Upper lobe of left lung (tissue), 6 donors: ENCODE measurements at regions not wholly inside any gene's neighbourhood (a gene's known extent, or its start where the extent isn't known, plus 50 kb on each side); places are given as distances from the start of the nearest gene placed in this dataset.

ENCODE experiments used
- ATAC-seq, 2 donors: fragments of 200-7000 bp; cut with Tn5 transposase; one replicate each; pipeline ENCODE4 v1.9.1; 2022; ENCODE audit warnings: mild to moderate bottlenecking in 2 of 2, moderate library complexity in 2 of 2; ENCODE audit not compliant: low FRiP score in 2 of 2
- DNase-seq, 2 donors: peaks; one replicate each; pipeline ENCODE4 v3.0.0-alpha.2; 2019 to 2020
- H3K27ac ChIP-seq, 4 donors: fragments of 200-600 bp; sonication (generic); one replicate each; pipeline ENCODE4 v1.5.1; 2016 to 2019
- H3K27me3 ChIP-seq, 4 donors: fragments of 200-600 bp; sonication (generic); one replicate each; pipeline ENCODE4 v1.5.1; 2017 to 2019
- H3K36me3 ChIP-seq, 4 donors: fragments of 200-600 bp; sonication (generic); one replicate each; pipeline ENCODE4 v1.5.1; 2016 to 2019
- H3K4me1 ChIP-seq, 4 donors: fragments of 200-600 bp; sonication (generic); one replicate each; pipeline ENCODE4 v1.5.1; 2018 to 2019
- H3K4me3 ChIP-seq, 4 donors: fragments of 200-600 bp; sonication (generic); one replicate each; pipeline ENCODE4 v1.5.1; 2017 to 2019; ENCODE audit warnings: mild to moderate bottlenecking in 2 of 4, moderate library complexity in 1 of 4
- H3K9me3 ChIP-seq, 4 donors: fragments of 200-600 bp; sonication (generic); one replicate each; pipeline ENCODE4 v1.5.1; 2018 to 2019
- EP300 ChIP-seq, 4 donors: sonication (generic); formaldehyde crosslinking; IDR thresholded peaks; one replicate each; pipeline ENCODE4 v1.5.1; 2017; ENCODE audit warnings: antibody characterized with exemption in 4 of 4, control low read depth in 2 of 4
- POLR2A ChIP-seq, 4 donors: fragments of 450-650 bp; IDR thresholded peaks; one replicate each; pipeline ENCODE4 v1.5.1; 2016 to 2017; ENCODE audit warnings: antibody characterized with exemption in 4 of 4, mild to moderate bottlenecking in 2 of 4
- POLR2AphosphoS5 ChIP-seq, 2 donors: sonication (generic); formaldehyde crosslinking; IDR thresholded peaks; one replicate each; pipeline ENCODE4 v1.5.1; 2017; ENCODE audit warnings: antibody characterized with exemption in 2 of 2
- WGBS, 2 donors: methylation state at CpG; one replicate each; pipeline ENCODE4 v1.1.5; 2017 to 2018; 5-methylcytosine and 5-hydroxymethylcytosine counted together
- TF ChIP-seq, protein P1 (sequence below), 6 experiments: fragments of 450-650 bp in 4 of 6; fragments of 200-600 bp in 2 of 6; sonication (generic) in 2 of 6; IDR thresholded peaks; one replicate each; pipeline ENCODE4 v1.5.1; 2016 to 2019; ENCODE audit warnings: antibody characterized with exemption in 6 of 6
- donor health status: DM: no; HTN: no; CAD: no; lungs with moderate emphysema.
- donor health status: DM: no; HTN: yes; CAD: no; lungs with severe emphysema.

- Histone ChIP-seq H3K4me1 (peaks cover 0 to 9% (median 2%) of the 10 kb centered on the region in 4 donors), H3K4me3 (no peak overlapping the region), H3K9me3 (no peaks in the 10 kb centered on the region), H3K36me3 (no peaks in the 10 kb centered on the region), H3K27ac (no peak overlapping the region), H3K27me3 (no peaks in the 10 kb centered on the region)
- ATAC-seq: no peak
- WGBS, 2 donors: 32 to 45% methylated on average over 3 of the region's 3 CpGs
- no peak for DNase-seq
- TF ChIP-seq POLR2A (IDR thresholded peaks at IDR 0.05) (no peak), EP300 (IDR thresholded peaks at IDR 0.05) (no peak), POLR2AphosphoS5 (IDR thresholded peaks at IDR 0.05) (no peak)
- TF ChIP-seq, protein P1, sequence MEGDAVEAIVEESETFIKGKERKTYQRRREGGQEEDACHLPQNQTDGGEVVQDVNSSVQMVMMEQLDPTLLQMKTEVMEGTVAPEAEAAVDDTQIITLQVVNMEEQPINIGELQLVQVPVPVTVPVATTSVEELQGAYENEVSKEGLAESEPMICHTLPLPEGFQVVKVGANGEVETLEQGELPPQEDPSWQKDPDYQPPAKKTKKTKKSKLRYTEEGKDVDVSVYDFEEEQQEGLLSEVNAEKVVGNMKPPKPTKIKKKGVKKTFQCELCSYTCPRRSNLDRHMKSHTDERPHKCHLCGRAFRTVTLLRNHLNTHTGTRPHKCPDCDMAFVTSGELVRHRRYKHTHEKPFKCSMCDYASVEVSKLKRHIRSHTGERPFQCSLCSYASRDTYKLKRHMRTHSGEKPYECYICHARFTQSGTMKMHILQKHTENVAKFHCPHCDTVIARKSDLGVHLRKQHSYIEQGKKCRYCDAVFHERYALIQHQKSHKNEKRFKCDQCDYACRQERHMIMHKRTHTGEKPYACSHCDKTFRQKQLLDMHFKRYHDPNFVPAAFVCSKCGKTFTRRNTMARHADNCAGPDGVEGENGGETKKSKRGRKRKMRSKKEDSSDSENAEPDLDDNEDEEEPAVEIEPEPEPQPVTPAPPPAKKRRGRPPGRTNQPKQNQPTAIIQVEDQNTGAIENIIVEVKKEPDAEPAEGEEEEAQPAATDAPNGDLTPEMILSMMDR (IDR thresholded peaks at IDR 0.05): no peak
Observed at GRCh38 chr13:86020351-86021002, 221.3 kb upstream of the SLITRK6 start.

DNA sequence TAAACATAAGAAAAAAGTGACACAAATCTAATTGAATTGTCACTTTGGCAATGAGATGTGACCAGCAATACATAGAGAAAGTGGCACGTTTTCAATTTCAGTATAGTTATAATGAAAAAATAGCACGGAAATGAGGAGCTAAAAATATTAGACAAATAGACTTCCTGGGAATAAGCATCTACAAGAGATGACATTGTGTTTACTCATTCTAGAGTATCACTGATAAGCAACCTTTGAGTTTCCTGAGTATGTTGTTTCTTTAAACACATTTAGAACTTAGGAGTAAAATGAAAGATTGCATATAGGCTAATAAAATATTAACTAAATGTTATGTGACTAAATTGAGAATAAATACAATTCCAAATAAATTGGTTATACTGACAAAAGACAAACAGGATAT is 207.1 kb upstream of the SLITRK6 start:
- H3K27ac ChIP-seq: no peak overlapping the region
- H3K4me1 ChIP-seq: no peaks in the 10 kb centered on the region
- H3K36me3 ChIP-seq: no peaks in the 10 kb centered on the region
- no peak for DNase-seq
- TF ChIP-seq POLR2A (IDR thresholded peaks at IDR 0.05) (no peak), POLR2AphosphoS5 (IDR thresholded peaks at IDR 0.05) (no peak), EP300 (IDR thresholded peaks at IDR 0.05) (no peak)
- TF ChIP-seq, protein P1 (IDR thresholded peaks at IDR 0.05): no peak
- no peak overlapping the region for H3K4me3 ChIP-seq
- 23 to 24% methylated on average over 2 of the region's 2 CpGs for WGBS, 2 donors
- no peaks in the 10 kb centered on the region for H3K27me3 ChIP-seq
- no peaks in the 10 kb centered on the region for H3K9me3 ChIP-seq
- no peak for ATAC-seq

- Histone ChIP-seq H3K36me3 (no peaks in the 10 kb centered on the region), H3K4me3 (no peak overlapping the region), H3K4me1 (no peaks in the 10 kb centered on the region), H3K27ac (no peak overlapping the region), H3K9me3 (no peaks in the 10 kb centered on the region), H3K27me3 (no peaks in the 10 kb centered on the region)
- no peak for TF ChIP-seq EP300 (IDR thresholded peaks at IDR 0.05)
- no peak for TF ChIP-seq POLR2A (IDR thresholded peaks at IDR 0.05)
- TF ChIP-seq, protein P1 (IDR thresholded peaks at IDR 0.05): no peak
- TF ChIP-seq POLR2AphosphoS5 (IDR thresholded peaks at IDR 0.05): no peak
- 48 to 59% methylated on average over 2 of the region's 2 CpGs for WGBS, 2 donors
- no peak for ATAC-seq
- DNase-seq: no peak
Observed at GRCh38 chr13:86003029-86003428, 203.8 kb upstream of the SLITRK6 start.

DNA sequence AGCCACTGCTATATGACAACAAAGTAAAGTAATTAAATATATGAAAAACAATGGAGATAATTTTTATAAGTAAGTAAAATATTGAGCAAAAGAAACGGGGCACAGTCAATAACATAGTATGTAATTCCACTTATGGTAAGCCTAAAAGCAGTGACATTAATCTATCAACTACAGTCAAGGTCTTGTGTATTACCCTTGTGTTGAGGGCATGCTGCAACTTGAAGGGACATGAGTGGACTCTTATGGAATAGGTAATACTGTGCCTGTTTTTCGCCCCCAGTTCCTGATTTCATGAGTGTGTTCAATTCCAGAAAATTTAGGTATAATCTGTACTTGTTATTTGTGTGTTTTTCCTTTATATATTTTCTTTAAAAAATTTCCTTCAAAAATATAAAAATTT is 201.3 kb upstream of the SLITRK6 start:
- ATAC-seq: no peak
- Histone ChIP-seq H3K27me3 (no peaks in the 10 kb centered on the region), H3K4me1 (no peaks in the 10 kb centered on the region), H3K27ac (no peak overlapping the region), H3K4me3 (no peak overlapping the region), H3K9me3 (no peaks in the 10 kb centered on the region), H3K36me3 (no peaks in the 10 kb centered on the region)
- no peak for DNase-seq
- WGBS, 2 donors: 83 to 87% methylated on average over 2 of the region's 2 CpGs
- TF ChIP-seq POLR2A (IDR thresholded peaks at IDR 0.05) (no peak), EP300 (IDR thresholded peaks at IDR 0.05) (no peak), POLR2AphosphoS5 (IDR thresholded peaks at IDR 0.05) (no peak)
- TF ChIP-seq, protein P1 (IDR thresholded peaks at IDR 0.05): no peak

- Histone ChIP-seq H3K36me3 (no peaks in the 10 kb centered on the region), H3K4me3 (no peak overlapping the region), H3K9me3 (no peaks in the 10 kb centered on the region), H3K27ac (no peak overlapping the region), H3K4me1 (no peaks in the 10 kb centered on the region), H3K27me3 (no peaks in the 10 kb centered on the region)
- DNase-seq: no peak
- TF ChIP-seq POLR2AphosphoS5 (IDR thresholded peaks at IDR 0.05): no peak
- no peak for TF ChIP-seq POLR2A (IDR thresholded peaks at IDR 0.05)
- TF ChIP-seq, protein P1 (IDR thresholded peaks at IDR 0.05): no peak
- TF ChIP-seq EP300 (IDR thresholded peaks at IDR 0.05): no peak
- no peak for ATAC-seq
- 82 to 91% methylated on average over 2 of the region's 2 CpGs for WGBS, 2 donors
Observed at GRCh38 chr13:85997587-85997986, 198.4 kb upstream of the SLITRK6 start.
